Stomach (tissue), 8 donors: ENCODE measurements at regions not wholly inside any gene's neighbourhood (a gene's known extent, or its start where the extent isn't known, plus 50 kb on each side); places are given as distances from the start of the nearest gene placed in this dataset.

Source experiments
- DNase-seq, 2 donors: peaks; one replicate each; pipeline versions ENCODE4 v3.0.0 to v3.0.0-alpha.2; 2013 to 2019
- H3K27ac ChIP-seq, 5 donors: fragments of 200-600 bp in 4 of 5; sonication (generic) in 4 of 5; one replicate each; pipeline ENCODE4 v1.5.1; 2013 to 2019; ENCODE audit warnings: mild to moderate bottlenecking in 1 of 5, moderate library complexity in 1 of 5
- H3K27me3 ChIP-seq, 3 donors: fragments of 200-600 bp; sonication (generic); one replicate each; pipeline ENCODE4 v1.5.1; 2017 to 2019; ENCODE audit warnings: mixed run types in 1 of 3
- H3K36me3 ChIP-seq, 4 donors: fragments of 200-600 bp; sonication (generic); 1 replicate in 3 of 4; 2 replicates in 1 of 4; pipeline ENCODE4 v1.5.1; 2016 to 2019
- H3K4me1 ChIP-seq, 4 donors: fragments of 200-600 bp; sonication (generic); one replicate each; pipeline ENCODE4 v1.5.1; 2016 to 2019
- H3K4me3 ChIP-seq, 4 donors: fragments of 200-600 bp; sonication (generic) in 3 of 4; one replicate each; pipeline ENCODE4 v1.5.1; 2016 to 2019; ENCODE audit warnings: mild to moderate bottlenecking in 1 of 4
- H3K9me3 ChIP-seq, 4 donors: fragments of 200-600 bp; sonication (generic); one replicate each; pipeline ENCODE4 v1.5.1; 2016 to 2019
- EP300 ChIP-seq: sonication (generic); formaldehyde crosslinking; IDR thresholded peaks from one replicate; pipeline ENCODE4 v1.6.1; 2017; ENCODE audit warnings: antibody characterized with exemption
- POLR2A ChIP-seq, 4 donors: fragments of 450-650 bp; IDR thresholded peaks; one replicate each; pipeline ENCODE4 v1.6.1; 2016; ENCODE audit warnings: antibody characterized with exemption in 4 of 4, control low read depth in 2 of 4, mild to moderate bottlenecking in 1 of 4, moderate library complexity in 1 of 4
- POLR2AphosphoS5 ChIP-seq, 3 donors: sonication (generic); formaldehyde crosslinking; IDR thresholded peaks; one replicate each; pipeline ENCODE4 v1.6.1; 2016; ENCODE audit warnings: antibody characterized with exemption in 3 of 3
- WGBS, 5 donors: extraction: QIAGEN DNeasy Blood & Tissue Kit in 3 of 5; methylation state at CpG; one replicate each; pipeline versions ENCODE4 v1.1.5 to v1.1.7; 2013 to 2018; 5-methylcytosine and 5-hydroxymethylcytosine counted together
- intact Hi-C: fragments of 100-400 bp; cut with DNase I; formaldehyde crosslinking; loops from one replicate; pipeline ENCODE4 v1.15.1; 2023; ENCODE audit warnings: low total_unique reads
- TF ChIP-seq, protein P1 (sequence below), 7 experiments: fragments of 450-650 bp in 4 of 7; fragments of 200-600 bp in 3 of 7; sonication (generic) in 3 of 7; IDR thresholded peaks; one replicate each; pipeline ENCODE4 v1.5.1; 2016 to 2019; ENCODE audit warnings: antibody characterized with exemption in 7 of 7, control low read depth in 2 of 7, mild to moderate bottlenecking in 1 of 7
- donor health status: healthy with polysubstance abuse.
- donor health status: Bipolar disorder and iron deficiency.
- donor health status: healthy.

- no peaks in the 10 kb centered on the region for H3K27me3 ChIP-seq
- no peak overlapping the region for H3K27ac ChIP-seq
- intact Hi-C loops, result no loop called here
- H3K4me3 ChIP-seq, result no peak overlapping the region
- no peaks in the 10 kb centered on the region for H3K36me3 ChIP-seq
- H3K9me3 ChIP-seq, result no peaks in the 10 kb centered on the region
- 43 to 66% (median 52%) methylated on average over 2 of the region's 2 CpGs for WGBS, 5 donors
- DNase-seq, result peak in 1 of 2 donors; percentile 30
- H3K4me1 ChIP-seq, result no peaks in the 10 kb centered on the region
- peak in 1 of 3 donors; percentile 29 for TF ChIP-seq POLR2AphosphoS5 (IDR thresholded peaks at IDR 0.05)
- no peak for TF ChIP-seq EP300
These were observed 267.5 kb upstream of the KLHL1 start for GRCh38 chr13:70375718-70376117.

DNA sequence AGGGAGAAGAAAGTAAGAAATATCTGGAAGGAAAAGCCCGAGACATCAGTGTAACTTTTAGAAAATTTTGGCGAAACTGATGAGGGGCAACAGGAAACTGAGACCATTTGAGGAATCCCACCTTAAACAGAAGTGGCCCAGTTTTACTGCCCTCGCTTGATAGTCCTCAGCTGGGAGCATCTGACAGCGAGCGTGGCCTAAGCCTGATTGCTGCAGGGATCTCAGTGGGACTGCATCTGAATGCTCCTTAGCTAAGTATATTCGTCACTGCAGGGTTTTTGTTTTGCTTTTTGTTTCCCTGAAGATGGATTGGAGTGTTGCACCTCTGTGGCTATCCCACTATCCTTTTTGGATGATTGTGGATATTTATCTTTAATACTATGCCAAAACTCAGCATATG lies 262.7 kb upstream of the KLHL1 start:
- Histone ChIP-seq H3K27me3 (no peaks in the 10 kb centered on the region), H3K36me3 (no peaks in the 10 kb centered on the region), H3K4me1 (no peaks in the 10 kb centered on the region), H3K27ac (no peak overlapping the region), H3K9me3 (no peaks in the 10 kb centered on the region), H3K4me3 (no peak overlapping the region)
- DNase-seq, result no peak
- no peak for TF ChIP-seq POLR2A (IDR thresholded peaks at IDR 0.05)
- intact Hi-C loops, result no loop called here
- 60 to 77% (median 73%) methylated on average over 6 of the region's 6 CpGs for WGBS, 5 donors

DNA sequence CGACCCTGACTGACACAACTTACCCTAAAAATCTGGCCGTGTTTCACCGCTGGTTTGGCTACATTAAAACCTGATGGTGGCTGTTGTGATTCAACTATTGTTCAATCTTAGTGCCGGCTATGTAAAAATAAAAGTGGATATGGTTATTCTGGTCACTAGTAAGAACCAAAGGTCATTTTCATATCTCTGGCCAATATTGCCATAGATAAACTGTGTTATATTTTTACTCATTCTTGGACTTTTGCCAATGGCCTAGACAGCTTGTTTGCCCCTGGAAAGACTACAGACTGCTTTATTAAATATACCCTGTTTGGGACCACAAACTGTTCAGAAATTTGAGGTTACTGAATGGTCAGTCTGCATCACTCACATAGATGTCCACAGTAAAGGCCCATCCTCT lies 258.5 kb upstream of the KLHL1 start:
- Histone ChIP-seq H3K27ac (no peak overlapping the region), H3K27me3 (no peaks in the 10 kb centered on the region), H3K4me3 (no peak overlapping the region), H3K9me3 (no peaks in the 10 kb centered on the region), H3K36me3 (no peaks in the 10 kb centered on the region), H3K4me1 (no peaks in the 10 kb centered on the region)
- intact Hi-C loops, result no loop called here
- no peak for TF ChIP-seq POLR2A (IDR thresholded peaks at IDR 0.05)
- no peak for TF ChIP-seq EP300
- no peak for TF ChIP-seq POLR2AphosphoS5 (IDR thresholded peaks at IDR 0.05)
- TF ChIP-seq, protein P1, sequence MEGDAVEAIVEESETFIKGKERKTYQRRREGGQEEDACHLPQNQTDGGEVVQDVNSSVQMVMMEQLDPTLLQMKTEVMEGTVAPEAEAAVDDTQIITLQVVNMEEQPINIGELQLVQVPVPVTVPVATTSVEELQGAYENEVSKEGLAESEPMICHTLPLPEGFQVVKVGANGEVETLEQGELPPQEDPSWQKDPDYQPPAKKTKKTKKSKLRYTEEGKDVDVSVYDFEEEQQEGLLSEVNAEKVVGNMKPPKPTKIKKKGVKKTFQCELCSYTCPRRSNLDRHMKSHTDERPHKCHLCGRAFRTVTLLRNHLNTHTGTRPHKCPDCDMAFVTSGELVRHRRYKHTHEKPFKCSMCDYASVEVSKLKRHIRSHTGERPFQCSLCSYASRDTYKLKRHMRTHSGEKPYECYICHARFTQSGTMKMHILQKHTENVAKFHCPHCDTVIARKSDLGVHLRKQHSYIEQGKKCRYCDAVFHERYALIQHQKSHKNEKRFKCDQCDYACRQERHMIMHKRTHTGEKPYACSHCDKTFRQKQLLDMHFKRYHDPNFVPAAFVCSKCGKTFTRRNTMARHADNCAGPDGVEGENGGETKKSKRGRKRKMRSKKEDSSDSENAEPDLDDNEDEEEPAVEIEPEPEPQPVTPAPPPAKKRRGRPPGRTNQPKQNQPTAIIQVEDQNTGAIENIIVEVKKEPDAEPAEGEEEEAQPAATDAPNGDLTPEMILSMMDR (IDR thresholded peaks at IDR 0.05), result no peak
- WGBS, 5 donors, result 22 to 45% (median 39%) methylated on average over 4 of the region's 4 CpGs
- peak in 1 of 2 donors; percentile 9 for DNase-seq

DNA sequence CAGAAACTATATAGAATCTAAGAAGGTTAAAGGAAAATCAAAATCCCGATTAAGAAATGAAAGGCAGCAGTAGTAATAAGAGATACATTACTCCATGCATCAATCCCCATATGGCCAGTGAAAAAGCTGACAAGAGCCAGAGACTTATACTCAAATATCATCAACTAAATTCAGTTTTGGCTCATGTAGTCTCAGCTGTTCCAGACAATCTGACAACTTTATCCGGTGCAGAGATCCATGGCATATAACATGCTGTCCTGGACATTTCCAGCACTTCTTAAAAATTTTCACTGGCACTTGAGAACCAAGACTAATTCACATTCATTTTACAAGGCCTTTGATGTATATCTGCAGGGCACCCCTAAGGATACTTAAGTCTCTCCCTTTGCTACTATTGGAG lies 255.7 kb upstream of the KLHL1 start:
- Histone ChIP-seq H3K36me3 (no peaks in the 10 kb centered on the region), H3K4me3 (no peak overlapping the region), H3K9me3 (no peaks in the 10 kb centered on the region), H3K4me1 (no peaks in the 10 kb centered on the region), H3K27ac (no peak overlapping the region), H3K27me3 (no peaks in the 10 kb centered on the region)
- intact Hi-C loops, result no loop called here
- TF ChIP-seq POLR2AphosphoS5 (IDR thresholded peaks at IDR 0.05) (no peak), POLR2A (IDR thresholded peaks at IDR 0.05) (no peak), EP300 (no peak)
- TF ChIP-seq, protein P1 (IDR thresholded peaks at IDR 0.05), result no peak
- 79 to 90% (median 86%) methylated on average over 2 of the region's 2 CpGs for WGBS, 5 donors
- DNase-seq, result no peak

GRCh38 chr13:70362820-70363570 lies 254.7 kb upstream of the KLHL1 start:
- Histone ChIP-seq H3K27me3 (no peaks in the 10 kb centered on the region), H3K9me3 (no peaks in the 10 kb centered on the region), H3K36me3 (no peaks in the 10 kb centered on the region), H3K27ac (no peak overlapping the region), H3K4me1 (no peaks in the 10 kb centered on the region), H3K4me3 (no peak overlapping the region)
- no peak for DNase-seq
- WGBS, 5 donors, result 68 to 80% (median 76%) methylated on average over 5 of the region's 5 CpGs
- TF ChIP-seq EP300, result no peak
- TF ChIP-seq, protein P1 (IDR thresholded peaks at IDR 0.05), result no peak
- no peak for TF ChIP-seq POLR2A (IDR thresholded peaks at IDR 0.05)
- no peak for TF ChIP-seq POLR2AphosphoS5 (IDR thresholded peaks at IDR 0.05)
- intact Hi-C loops, result no loop called here
